ENCODE measurements at regions not wholly inside any gene's neighbourhood (a gene's known extent, or its start where the extent isn't known, plus 50 kb on each side); places are given as distances from the start of the nearest gene placed in this dataset.

- no peak overlapping the region for H3K4me2 ChIP-seq (ENCODE audit: extremely low read depth, insufficient read depth, low read length)
- no peaks in the 10 kb centered on the region for H3K27me3 ChIP-seq (ENCODE audit: control insufficient read depth, insufficient read depth, low read length)
- TF ChIP-seq EZH2 (IDR thresholded peaks at IDR 0.05; ENCODE audit: low read length, missing control alignments) (no peak), CTCF (conservative IDR thresholded peaks at IDR 0.05 in 1 of 2, IDR thresholded peaks at IDR 0.05 in 1 of 2; ENCODE audit: low read depth in 1 of 2, low read length in 2 of 2) (no peak)
- no peak overlapping the region for H3K27ac ChIP-seq (ENCODE audit: insufficient read depth, low read length)
- no peak overlapping the region for H3K4me3 ChIP-seq (replicated peaks in 1 of 4; ENCODE audit: control extremely low read depth in 1 of 4, insufficient read depth in 1 of 4, low read depth in 3 of 4, low read length in 4 of 4)
- no peaks in the 10 kb centered on the region for H3K79me2 ChIP-seq (ENCODE audit: control insufficient read depth, insufficient read depth, low read length)
- H4K20me1 ChIP-seq (ENCODE audit: control insufficient read depth, extremely low read depth, insufficient read depth, low read length), result no peaks in the 10 kb centered on the region
- peak in 1 of 2 donors; percentile 17 for DNase-seq (ENCODE audit: low read depth in 2 of 2)
- H3K4me1 ChIP-seq (ENCODE audit: control insufficient read depth, extremely low read depth, insufficient read depth, low read length), result no peaks in the 10 kb centered on the region
- no peaks in the 10 kb centered on the region for H3K36me3 ChIP-seq (ENCODE audit: control insufficient read depth, insufficient read depth, low read length)
- no peaks in the 10 kb centered on the region for H3K9me3 ChIP-seq (ENCODE audit: control insufficient read depth, insufficient read depth, low read depth, low read length)
- no peak overlapping the region for H3K9ac ChIP-seq (ENCODE audit: insufficient read depth, low read length)
- H2AFZ ChIP-seq (ENCODE audit: low read length), result no peak overlapping the region
Observed at GRCh38 chr5:40030661-40031060, 605.9 kb upstream of the DAB2 start.

- Histone ChIP-seq H2AFZ (ENCODE audit: low read length) (no peak overlapping the region), H3K4me3 (replicated peaks in 1 of 4; ENCODE audit: control extremely low read depth in 1 of 4, insufficient read depth in 1 of 4, low read depth in 3 of 4, low read length in 4 of 4) (no peak overlapping the region), H3K27me3 (ENCODE audit: control insufficient read depth, insufficient read depth, low read length) (no peaks in the 10 kb centered on the region), H3K9me3 (ENCODE audit: control insufficient read depth, insufficient read depth, low read depth, low read length) (no peaks in the 10 kb centered on the region), H3K4me2 (ENCODE audit: extremely low read depth, insufficient read depth, low read length) (no peak overlapping the region), H4K20me1 (ENCODE audit: control insufficient read depth, extremely low read depth, insufficient read depth, low read length) (no peaks in the 10 kb centered on the region), H3K9ac (ENCODE audit: insufficient read depth, low read length) (no peak overlapping the region), H3K4me1 (ENCODE audit: control insufficient read depth, extremely low read depth, insufficient read depth, low read length) (no peaks in the 10 kb centered on the region), H3K79me2 (ENCODE audit: control insufficient read depth, insufficient read depth, low read length) (no peaks in the 10 kb centered on the region), H3K27ac (ENCODE audit: insufficient read depth, low read length) (no peak overlapping the region), H3K36me3 (ENCODE audit: control insufficient read depth, insufficient read depth, low read length) (no peaks in the 10 kb centered on the region)
- TF ChIP-seq EZH2 (IDR thresholded peaks at IDR 0.05; ENCODE audit: low read length, missing control alignments) (no peak), CTCF (conservative IDR thresholded peaks at IDR 0.05 in 1 of 2, IDR thresholded peaks at IDR 0.05 in 1 of 2; ENCODE audit: low read depth in 1 of 2, low read length in 2 of 2) (no peak)
- peak in 1 of 2 donors; percentile 8 for DNase-seq (ENCODE audit: low read depth in 2 of 2)
Observed at GRCh38 chr5:40029711-40030495, 605.1 kb upstream of the DAB2 start.

GRCh38 chr5:40027400-40027799 is 602.6 kb upstream of the DAB2 start:
- H3K27me3 ChIP-seq (ENCODE audit: control insufficient read depth, insufficient read depth, low read length), result no peaks in the 10 kb centered on the region
- DNase-seq (ENCODE audit: low read depth in 2 of 2), result no peak
- TF ChIP-seq EZH2 (IDR thresholded peaks at IDR 0.05; ENCODE audit: low read length, missing control alignments) (no peak), CTCF (conservative IDR thresholded peaks at IDR 0.05 in 1 of 2, IDR thresholded peaks at IDR 0.05 in 1 of 2; ENCODE audit: low read depth in 1 of 2, low read length in 2 of 2) (no peak)
- no peaks in the 10 kb centered on the region for H3K9me3 ChIP-seq (ENCODE audit: control insufficient read depth, insufficient read depth, low read depth, low read length)
- H3K4me1 ChIP-seq (ENCODE audit: control insufficient read depth, extremely low read depth, insufficient read depth, low read length), result no peaks in the 10 kb centered on the region
- H3K4me2 ChIP-seq (ENCODE audit: extremely low read depth, insufficient read depth, low read length), result no peak overlapping the region
- H3K36me3 ChIP-seq (ENCODE audit: control insufficient read depth, insufficient read depth, low read length), result no peaks in the 10 kb centered on the region
- H4K20me1 ChIP-seq (ENCODE audit: control insufficient read depth, extremely low read depth, insufficient read depth, low read length), result no peaks in the 10 kb centered on the region
- no peak overlapping the region for H2AFZ ChIP-seq (ENCODE audit: low read length)
- H3K9ac ChIP-seq (ENCODE audit: insufficient read depth, low read length), result no peak overlapping the region
- H3K79me2 ChIP-seq (ENCODE audit: control insufficient read depth, insufficient read depth, low read length), result no peaks in the 10 kb centered on the region
- no peak overlapping the region for H3K4me3 ChIP-seq (replicated peaks in 1 of 4; ENCODE audit: control extremely low read depth in 1 of 4, insufficient read depth in 1 of 4, low read depth in 3 of 4, low read length in 4 of 4)
- H3K27ac ChIP-seq (ENCODE audit: insufficient read depth, low read length), result no peak overlapping the region

All from fibroblast of lung (primary cell).